ENCODE measurements at regions not wholly inside any gene's neighbourhood (a gene's known extent, or its start where the extent isn't known, plus 50 kb on each side); places are given as distances from the start of the nearest gene placed in this dataset.
"Not testable (repeated sequence)": the region's sequence is repeated elsewhere in the genome, so short reads cannot be mapped to it uniquely, and the experiment has no call there.

GRCh38 chr2:18971069-18971378 lies 381.7 kb upstream of the NT5C1B start:
- TF ChIP-seq, protein P1, sequence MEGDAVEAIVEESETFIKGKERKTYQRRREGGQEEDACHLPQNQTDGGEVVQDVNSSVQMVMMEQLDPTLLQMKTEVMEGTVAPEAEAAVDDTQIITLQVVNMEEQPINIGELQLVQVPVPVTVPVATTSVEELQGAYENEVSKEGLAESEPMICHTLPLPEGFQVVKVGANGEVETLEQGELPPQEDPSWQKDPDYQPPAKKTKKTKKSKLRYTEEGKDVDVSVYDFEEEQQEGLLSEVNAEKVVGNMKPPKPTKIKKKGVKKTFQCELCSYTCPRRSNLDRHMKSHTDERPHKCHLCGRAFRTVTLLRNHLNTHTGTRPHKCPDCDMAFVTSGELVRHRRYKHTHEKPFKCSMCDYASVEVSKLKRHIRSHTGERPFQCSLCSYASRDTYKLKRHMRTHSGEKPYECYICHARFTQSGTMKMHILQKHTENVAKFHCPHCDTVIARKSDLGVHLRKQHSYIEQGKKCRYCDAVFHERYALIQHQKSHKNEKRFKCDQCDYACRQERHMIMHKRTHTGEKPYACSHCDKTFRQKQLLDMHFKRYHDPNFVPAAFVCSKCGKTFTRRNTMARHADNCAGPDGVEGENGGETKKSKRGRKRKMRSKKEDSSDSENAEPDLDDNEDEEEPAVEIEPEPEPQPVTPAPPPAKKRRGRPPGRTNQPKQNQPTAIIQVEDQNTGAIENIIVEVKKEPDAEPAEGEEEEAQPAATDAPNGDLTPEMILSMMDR (IDR thresholded peaks at IDR 0.05; ENCODE audit: insufficient read depth, low read depth, low read length, missing control alignments): no peak
- DNase-seq (ENCODE audit: low read depth): no peak
- no peak overlapping the region for H3K4me3 ChIP-seq (ENCODE audit: low read depth, low read length)

DNA sequence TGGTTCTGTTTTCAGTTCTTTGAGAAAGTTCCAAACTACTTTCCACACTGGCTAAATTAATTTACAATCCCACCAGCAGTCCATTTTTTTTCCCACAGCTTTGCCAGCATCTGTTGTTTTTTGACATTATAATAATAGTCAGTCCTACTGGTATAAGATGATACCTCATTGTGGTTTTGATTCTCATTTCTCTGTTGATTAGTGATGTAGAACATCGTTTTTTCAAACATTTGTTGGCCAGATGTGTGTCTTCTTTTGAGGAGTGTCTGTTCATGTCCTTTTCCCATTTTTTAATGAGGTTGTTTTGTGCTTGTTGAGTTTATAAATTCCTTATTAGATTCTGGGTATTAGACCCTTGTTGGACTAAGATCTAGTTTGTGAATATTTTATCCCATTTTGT lies 376.8 kb upstream of the NT5C1B start:
- TF ChIP-seq, protein P1 (IDR thresholded peaks at IDR 0.05; ENCODE audit: insufficient read depth, low read depth, low read length, missing control alignments): no peak
- DNase-seq (ENCODE audit: low read depth): no peak

GRCh38 chr2:18963739-18964256 lies 374.4 kb upstream of the NT5C1B start:
- not testable (repeated sequence) for DNase-seq (ENCODE audit: low read depth); H3K4me3 ChIP-seq (ENCODE audit: low read depth, low read length)

More for the DNA sequence above, 376.8 kb upstream of the NT5C1B start:
- no peak overlapping the region for H3K4me3 ChIP-seq (ENCODE audit: low read depth, low read length)

GRCh38 chr2:18961991-18962421 lies 372.6 kb upstream of the NT5C1B start:
- no peak overlapping the region for H3K4me3 ChIP-seq (ENCODE audit: low read depth, low read length)
- TF ChIP-seq, protein P1 (IDR thresholded peaks at IDR 0.05; ENCODE audit: insufficient read depth, low read depth, low read length, missing control alignments): no peak
- DNase-seq (ENCODE audit: low read depth): no peak

DNA sequence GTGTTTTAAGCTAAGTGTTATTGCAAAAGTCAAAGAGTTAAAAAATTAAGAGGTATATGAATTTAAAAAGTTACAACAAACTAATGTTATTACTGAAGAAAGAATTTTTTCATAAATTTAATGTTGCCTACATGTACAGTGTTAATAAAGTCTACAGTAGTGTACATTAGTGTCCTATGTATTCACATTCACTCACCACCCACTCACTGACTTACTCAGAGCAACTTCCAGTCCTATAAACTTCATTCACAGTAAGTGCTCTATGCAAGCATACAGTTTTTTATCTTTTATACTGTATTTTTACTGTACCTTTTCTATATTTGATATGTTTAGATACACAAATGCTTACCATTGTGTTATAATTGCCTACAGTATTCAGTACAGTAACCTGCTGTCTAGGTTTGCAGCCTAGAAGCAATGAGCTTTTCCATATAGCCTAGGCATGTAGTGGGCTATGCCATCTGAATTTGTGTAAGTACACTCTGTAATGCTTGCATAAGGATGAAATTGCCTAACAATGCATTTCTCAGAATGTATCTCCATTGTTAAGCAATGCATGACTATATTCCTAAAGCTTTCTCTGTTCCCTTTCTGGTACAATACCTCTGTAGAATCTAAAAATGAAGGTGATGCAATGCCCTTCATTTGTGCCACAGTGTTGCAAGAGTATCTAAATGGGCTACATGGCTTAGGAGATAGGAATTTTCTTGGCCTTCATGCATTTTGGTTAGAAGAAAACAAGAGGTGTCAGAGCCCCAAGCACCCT lies 370.8 kb upstream of the NT5C1B start:
- no peak overlapping the region for H3K4me3 ChIP-seq (ENCODE audit: low read depth, low read length)
- TF ChIP-seq, protein P1 (IDR thresholded peaks at IDR 0.05; ENCODE audit: insufficient read depth, low read depth, low read length, missing control alignments): no peak
- no peak for DNase-seq (ENCODE audit: low read depth)

- DNase-seq (ENCODE audit: low read depth): no peak
- H3K4me3 ChIP-seq (ENCODE audit: low read depth, low read length): no peak overlapping the region
- TF ChIP-seq, protein P1 (IDR thresholded peaks at IDR 0.05; ENCODE audit: insufficient read depth, low read depth, low read length, missing control alignments): no peak
These were observed 369.8 kb upstream of the NT5C1B start for GRCh38 chr2:18959200-18959599.

- no peak for DNase-seq (ENCODE audit: low read depth)
- TF ChIP-seq, protein P1 (IDR thresholded peaks at IDR 0.05; ENCODE audit: insufficient read depth, low read depth, low read length, missing control alignments): no peak
- H3K4me3 ChIP-seq (ENCODE audit: low read depth, low read length): no peak overlapping the region
These were observed 368.5 kb upstream of the NT5C1B start for GRCh38 chr2:18957909-18958308.
